Natural killer cell treated with Interleukin-12 subunit alpha and Interleukin-12 subunit beta and Interleukin-15 and Interleukin-18, amount 100 ng/mL, for 72 hours (primary cell): ENCODE measurements at regions not wholly inside any gene's neighbourhood (a gene's known extent, or its start where the extent isn't known, plus 50 kb on each side); places are given as distances from the start of the nearest gene placed in this dataset.
"Not testable (repeated sequence)": the region's sequence is repeated elsewhere in the genome, so short reads cannot be mapped to it uniquely, and the experiment has no call there.

Source experiments
- ATAC-seq, 2 donors: fragments of 150-1000 bp; cut with Tn5 transposase in 1 of 2; sonication (Bioruptor Pico), chemical (Tn5 transposase) in 1 of 2; 2 replicates each; pipeline ENCODE4 v1.10.0; 2021
- DNase-seq: peaks from one replicate; pipeline ENCODE4 v3.0.0; 2022; ENCODE audit warnings: low spot score
- H3K27ac Mint-ChIP-seq, 2 donors: 1 replicate in 1 of 2; 2 replicates in 1 of 2; pipeline ENCODE4 v1.8.0; 2022; ENCODE audit warnings: mixed read lengths in 2 of 2, mild to moderate bottlenecking in 1 of 2, moderate library complexity in 1 of 2
- H3K27me3 Mint-ChIP-seq, 2 donors: 1 replicate in 1 of 2; 2 replicates in 1 of 2; pipeline ENCODE4 v1.8.0; 2022; ENCODE audit warnings: mixed read lengths in 2 of 2
- H3K36me3 Mint-ChIP-seq: one replicate; pipeline ENCODE4 v1.8.0; 2022; ENCODE audit warnings: mixed read lengths
- H3K4me1 Mint-ChIP-seq, 2 donors: 1 replicate in 1 of 2; 2 replicates in 1 of 2; pipeline ENCODE4 v1.8.0; 2022; ENCODE audit warnings: low read depth in 2 of 2, mixed read lengths in 2 of 2, mild to moderate bottlenecking in 1 of 2
- H3K4me3 Mint-ChIP-seq: one replicate; pipeline ENCODE4 v1.8.0; 2022; ENCODE audit warnings: mixed read lengths
- H3K9me3 Mint-ChIP-seq: 2 replicates; pipeline ENCODE4 v1.8.0; 2022; ENCODE audit warnings: mixed read lengths

DNA sequence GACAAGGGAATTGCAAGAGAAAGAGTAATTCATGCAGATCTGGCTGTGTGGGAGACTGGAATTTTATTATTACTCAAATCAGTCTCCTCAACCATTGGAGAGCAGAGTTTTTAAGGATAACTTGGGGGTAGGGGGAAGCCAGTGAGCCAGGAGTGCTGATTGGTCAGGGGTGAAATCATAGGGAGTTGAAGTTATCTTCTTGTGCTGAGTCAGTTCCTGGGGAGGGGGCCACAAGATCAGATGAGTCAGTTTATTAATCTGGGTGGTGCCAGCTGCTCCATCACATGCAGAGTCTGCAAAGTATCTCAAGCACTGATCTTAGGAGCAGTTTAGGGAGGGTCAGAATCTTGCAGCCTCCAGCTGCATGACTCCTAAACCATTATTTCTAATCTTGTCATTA lies 191.8 kb upstream of the IGF1 start:
- H3K27ac Mint-ChIP-seq, ATAC-seq, DNase-seq, H3K9me3 Mint-ChIP-seq, H3K4me3 Mint-ChIP-seq, H3K4me1 Mint-ChIP-seq: not testable (repeated sequence)
- Mint-ChIP-seq H3K27me3 (peaks cover 4 to 27% of the 10 kb centered on the region in 2 donors), H3K36me3 (peaks cover 12% of the 10 kb centered on the region)

- H3K9me3 Mint-ChIP-seq = peaks cover 6% of the 10 kb centered on the region
- no peaks in the 10 kb centered on the region for H3K4me1 Mint-ChIP-seq
- peaks cover 6% of the 10 kb centered on the region for H3K36me3 Mint-ChIP-seq
- peaks cover 8 to 37% of the 10 kb centered on the region in 2 donors for H3K27me3 Mint-ChIP-seq
- H3K4me3 Mint-ChIP-seq = no peak overlapping the region
- no peak for ATAC-seq
- H3K27ac Mint-ChIP-seq = no peak overlapping the region
- DNase-seq = no peak
These were observed 188.7 kb upstream of the IGF1 start for GRCh38 chr12:102669056-102669455.

GRCh38 chr12:102666176-102666575 lies 185.8 kb upstream of the IGF1 start:
- not testable (repeated sequence) for DNase-seq, H3K36me3 Mint-ChIP-seq, H3K4me1 Mint-ChIP-seq, H3K9me3 Mint-ChIP-seq, ATAC-seq, H3K4me3 Mint-ChIP-seq, H3K27ac Mint-ChIP-seq
- peaks cover 8 to 41% of the 10 kb centered on the region in 2 donors for H3K27me3 Mint-ChIP-seq

- no peak overlapping the region for H3K27ac Mint-ChIP-seq
- peaks cover 9% of the 10 kb centered on the region for H3K9me3 Mint-ChIP-seq
- H3K27me3 Mint-ChIP-seq = peaks cover 0 to 5% of the 10 kb centered on the region in 2 donors
- H3K4me1 Mint-ChIP-seq = no peaks in the 10 kb centered on the region
- no peak for ATAC-seq
- no peak overlapping the region for H3K4me3 Mint-ChIP-seq
- no peak for DNase-seq
- H3K36me3 Mint-ChIP-seq = no peaks in the 10 kb centered on the region
These were observed 179.0 kb upstream of the IGF1 start for GRCh38 chr12:102659200-102659911.

DNA sequence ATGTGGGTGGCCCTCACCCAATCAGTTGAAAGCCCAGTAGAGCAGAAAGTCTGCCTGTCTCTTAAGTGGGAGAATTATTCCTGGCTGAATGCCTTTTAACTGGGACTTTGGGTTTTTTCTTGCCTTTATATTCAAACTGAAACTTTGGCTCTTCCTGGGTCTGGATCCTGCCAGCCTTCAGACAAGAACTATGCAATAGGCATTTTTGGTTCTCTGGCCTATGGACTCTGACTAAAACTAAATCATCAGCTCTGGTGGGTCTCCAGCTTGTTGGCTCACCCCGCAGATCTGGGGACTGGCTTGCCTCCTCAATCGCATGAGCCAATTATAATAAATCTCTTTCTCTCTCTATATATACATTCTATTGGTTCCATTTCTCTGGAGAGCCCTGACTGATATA lies 173.0 kb upstream of the IGF1 start:
- ATAC-seq = no peak
- Mint-ChIP-seq H3K36me3 (no peaks in the 10 kb centered on the region), H3K4me1 (no peaks in the 10 kb centered on the region), H3K9me3 (peaks cover 4% of the 10 kb centered on the region), H3K4me3 (no peak overlapping the region), H3K27me3 (no peaks in the 10 kb centered on the region), H3K27ac (no peak overlapping the region)
- DNase-seq = no peak

DNA sequence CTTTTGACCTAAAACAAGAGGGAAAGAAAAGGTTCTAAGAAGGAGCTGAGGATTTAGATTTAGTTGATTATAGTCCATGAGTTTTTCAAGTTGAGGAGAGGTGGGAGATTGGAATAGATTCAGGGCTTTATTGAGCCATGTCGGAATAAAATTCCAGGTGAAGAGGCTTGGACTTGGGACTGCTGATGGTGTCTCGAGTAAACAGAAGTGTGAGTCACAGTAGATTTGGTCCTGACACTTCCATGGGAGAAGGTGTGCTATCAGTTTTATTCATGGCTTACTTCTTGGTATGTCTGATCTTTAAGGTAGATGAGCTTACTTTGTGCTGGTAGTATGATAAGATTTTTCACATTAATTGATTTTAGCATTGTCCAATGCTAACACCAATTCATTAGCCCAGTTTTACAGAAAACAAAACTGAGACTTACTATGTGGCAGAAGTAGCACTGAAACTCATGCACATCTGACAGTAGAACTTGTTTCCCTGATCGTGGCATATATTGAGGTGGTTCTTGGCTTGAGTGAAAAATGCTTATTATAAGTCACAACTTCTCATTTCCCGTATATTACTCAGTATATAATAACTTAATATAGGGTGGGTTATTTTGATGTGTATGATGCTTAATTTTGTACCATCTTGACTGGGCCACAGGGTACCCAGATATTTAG lies 172.4 kb upstream of the IGF1 start:
- Mint-ChIP-seq H3K4me3 (no peak overlapping the region), H3K9me3 (peaks cover 3% of the 10 kb centered on the region), H3K27me3 (no peaks in the 10 kb centered on the region), H3K36me3 (no peaks in the 10 kb centered on the region), H3K4me1 (no peaks in the 10 kb centered on the region), H3K27ac (no peak overlapping the region)
- no peak for ATAC-seq
- no peak for DNase-seq

GRCh38 chr12:102645968-102646367 lies 165.6 kb upstream of the IGF1 start:
- ATAC-seq (no peak), DNase-seq (no peak)
- H3K27me3 Mint-ChIP-seq = peaks cover 0 to 13% of the 10 kb centered on the region in 2 donors
- no peaks in the 10 kb centered on the region for H3K36me3 Mint-ChIP-seq
- no peak overlapping the region for H3K27ac Mint-ChIP-seq
- H3K9me3 Mint-ChIP-seq = peaks cover 11% of the 10 kb centered on the region
- no peak overlapping the region for H3K4me3 Mint-ChIP-seq
- H3K4me1 Mint-ChIP-seq = no peaks in the 10 kb centered on the region

GRCh38 chr12:102643879-102644575 lies 163.7 kb upstream of the IGF1 start:
- Mint-ChIP-seq H3K4me1 (no peaks in the 10 kb centered on the region), H3K27me3 (peaks cover 0 to 13% of the 10 kb centered on the region in 2 donors)

DNA sequence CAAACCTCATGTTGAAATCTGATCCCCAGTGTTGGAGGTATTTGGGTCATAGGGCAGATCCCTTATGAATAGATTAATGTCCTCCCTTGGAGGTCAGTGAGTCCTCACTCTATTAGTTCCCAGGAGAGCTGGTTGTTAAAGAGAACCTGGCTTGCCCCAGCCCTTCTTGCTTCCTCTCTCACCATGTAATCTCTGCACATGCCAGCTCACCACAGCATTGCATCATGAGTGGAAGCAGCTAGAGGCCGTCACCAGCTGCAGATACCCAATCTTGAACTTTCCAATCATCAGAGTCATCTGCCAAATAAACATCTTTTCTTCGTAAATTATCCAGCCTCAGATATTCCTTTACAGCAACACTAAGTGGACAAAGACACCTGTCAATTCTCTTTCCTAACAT lies 161.8 kb upstream of the IGF1 start:
- Mint-ChIP-seq H3K9me3 (peaks cover 11% of the 10 kb centered on the region), H3K4me1 (no peaks in the 10 kb centered on the region), H3K27ac (no peak overlapping the region), H3K27me3 (peaks cover 0 to 10% of the 10 kb centered on the region in 2 donors), H3K36me3 (no peaks in the 10 kb centered on the region), H3K4me3 (no peak overlapping the region)
- no peak for DNase-seq
- no peak for ATAC-seq

More at GRCh38 chr12:102643879-102644575, 163.7 kb upstream of the IGF1 start:
- ATAC-seq (no peak), DNase-seq (no peak)
- Mint-ChIP-seq H3K4me3 (no peak overlapping the region), H3K27ac (no peak overlapping the region), H3K36me3 (no peaks in the 10 kb centered on the region), H3K9me3 (peaks cover 11% of the 10 kb centered on the region)

GRCh38 chr12:102640658-102641057 lies 160.3 kb upstream of the IGF1 start:
- H3K4me3 Mint-ChIP-seq, H3K36me3 Mint-ChIP-seq, H3K27me3 Mint-ChIP-seq, H3K9me3 Mint-ChIP-seq, H3K27ac Mint-ChIP-seq, H3K4me1 Mint-ChIP-seq, ATAC-seq, DNase-seq: not testable (repeated sequence)

- no peaks in the 10 kb centered on the region for H3K4me1 Mint-ChIP-seq
- ATAC-seq (no peak), DNase-seq (no peak)
- H3K27ac Mint-ChIP-seq = no peak overlapping the region
- peaks cover 2% of the 10 kb centered on the region for H3K9me3 Mint-ChIP-seq
- H3K36me3 Mint-ChIP-seq = no peaks in the 10 kb centered on the region
- H3K27me3 Mint-ChIP-seq = no peaks in the 10 kb centered on the region
- no peak overlapping the region for H3K4me3 Mint-ChIP-seq
These were observed 158.4 kb upstream of the IGF1 start for GRCh38 chr12:102638777-102639176.

DNA sequence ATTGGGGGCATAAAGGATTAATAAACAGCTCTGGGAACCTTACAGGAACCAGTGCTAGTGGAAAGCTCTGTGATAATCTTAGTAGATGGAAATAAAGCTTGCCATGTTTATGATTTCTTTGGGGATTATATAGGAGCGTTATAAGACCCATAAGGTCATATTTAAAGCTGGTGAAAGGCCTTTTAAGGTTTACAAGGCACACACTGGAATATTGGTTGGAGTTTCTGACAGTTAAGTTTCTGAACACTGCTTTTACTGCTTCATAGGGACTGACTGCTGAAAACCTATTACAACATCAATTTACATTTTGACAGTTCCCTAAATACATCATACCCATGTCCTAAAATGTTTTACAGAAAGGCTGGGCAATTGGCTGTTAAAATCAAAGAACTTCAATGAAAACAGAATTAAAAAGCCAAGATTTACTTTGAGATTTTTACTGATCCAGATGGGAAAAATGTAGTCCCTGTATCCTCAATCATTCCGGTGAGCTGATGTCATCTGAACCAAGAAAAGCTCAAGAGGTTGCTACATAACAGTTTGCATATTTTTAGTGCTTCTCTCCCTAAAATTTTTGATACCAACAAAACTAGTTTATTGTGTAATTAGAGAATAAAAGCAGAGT lies 153.7 kb upstream of the IGF1 start:
- Mint-ChIP-seq H3K4me1 (no peaks in the 10 kb centered on the region), H3K9me3 (no peaks in the 10 kb centered on the region), H3K4me3 (no peak overlapping the region), H3K27ac (no peak overlapping the region), H3K27me3 (no peaks in the 10 kb centered on the region), H3K36me3 (no peaks in the 10 kb centered on the region)
- DNase-seq (no peak), ATAC-seq (no peak)

DNA sequence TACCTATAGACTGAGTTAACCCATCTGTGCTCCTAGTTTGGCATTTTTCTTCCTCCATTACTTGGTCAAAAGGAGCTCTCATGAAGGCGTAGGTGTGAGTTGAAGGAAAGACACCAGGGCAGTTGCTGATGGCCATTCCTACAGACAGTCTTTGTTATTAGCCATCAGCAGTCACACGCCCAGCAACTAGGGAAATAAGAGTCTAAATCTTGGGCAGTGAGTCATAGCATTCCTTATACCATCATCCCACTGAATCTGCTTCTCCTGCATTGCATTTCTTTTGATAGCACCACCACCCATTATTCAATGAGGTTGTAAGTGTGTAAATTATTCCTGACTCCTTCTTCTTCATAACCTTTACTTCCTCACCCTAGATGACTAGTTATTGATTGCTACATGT lies 150.9 kb upstream of the IGF1 start:
- Mint-ChIP-seq H3K9me3 (peaks cover 8% of the 10 kb centered on the region), H3K4me3 (no peak overlapping the region), H3K36me3 (no peaks in the 10 kb centered on the region), H3K27ac (no peak overlapping the region), H3K4me1 (no peaks in the 10 kb centered on the region), H3K27me3 (no peaks in the 10 kb centered on the region)
- ATAC-seq (no peak), DNase-seq (no peak)
